Endothelial cell of umbilical vein (primary cell): ENCODE measurements at regions not wholly inside any gene's neighbourhood (a gene's known extent, or its start where the extent isn't known, plus 50 kb on each side); places are given as distances from the start of the nearest gene placed in this dataset.
A peak's percentile ranks its signal among the peaks of the same experiment; 100 is the strongest.

ENCODE experiments used
- BruUV-seq: library from RNA; stranded (reverse); fragments of 400-500 nt; replicated peaks from 2 replicates; lab custom pipeline; 2021; lab: Mats Ljungman, UMichigan
- CTCF ChIA-PET: fragments of 300-600, 350-600 bp; sonication (Branson Sonifier 250); formaldehyde crosslinking; loops from one replicate; lab custom pipeline; 2021; ENCODE audit warnings: antibody characterized with exemption, inconsistent platforms; lab: Charles Lee
- POLR2A ChIA-PET: fragments of 300-600, 350-600 bp; sonication (Branson Sonifier 250); formaldehyde crosslinking; loops from one replicate; lab custom pipeline; 2021; ENCODE audit warnings: antibody characterized with exemption, inconsistent platforms; lab: Charles Lee
- DNase-seq: peaks from one replicate; pipeline ENCODE4 v3.0.0-alpha.2; 2011; ENCODE audit warnings: low read depth, low spot score
- FAIRE-seq: peaks from 2 replicates; lab custom pipeline; 2011; peaks lifted over from hg19 to GRCh38; lab: Jason Lieb, UNC
- H2AFZ ChIP-seq: 2 replicates; pipeline ENCODE4 v1.6.0; 2012; ENCODE audit warnings: low read depth, low read length, control low read depth, inconsistent platforms
- H3K27ac ChIP-seq: 2 replicates; pipeline ENCODE4 v1.5.1; 2011; ENCODE audit warnings: low read depth, mild to moderate bottlenecking, control low read depth, low read length, moderate library complexity; ENCODE audit not compliant: insufficient read depth
- H3K27me3 ChIP-seq, 2 experiments: 2 replicates each; pipeline versions ENCODE4 v1.6.0 to v1.6.1; 2011; ENCODE audit warnings: low read length in 2 of 2, mixed read lengths in 1 of 2; ENCODE audit not compliant: control insufficient read depth in 2 of 2, insufficient read depth in 2 of 2
- H3K36me3 ChIP-seq, 2 experiments: 2 replicates in 1 of 2; 3 replicates in 1 of 2; pipeline ENCODE4 v1.5.1; 2011; ENCODE audit warnings: low read length in 2 of 2, mild to moderate bottlenecking in 1 of 2, moderate library complexity in 1 of 2; ENCODE audit not compliant: control insufficient read depth in 2 of 2, insufficient read depth in 2 of 2; ENCODE audit errors: extremely low read depth in 1 of 2
- H3K4me1 ChIP-seq: 3 replicates; pipeline ENCODE4 v1.5.1; 2011; ENCODE audit warnings: mild to moderate bottlenecking, low read length; ENCODE audit not compliant: control insufficient read depth, insufficient read depth; ENCODE audit errors: extremely low read depth
- H3K4me2 ChIP-seq: 2 replicates; pipeline ENCODE4 v1.6.1; 2011; ENCODE audit warnings: low read length, control low read depth, mixed read lengths; ENCODE audit not compliant: insufficient read depth
- H3K4me3 ChIP-seq, 3 experiments: fragments of 200-600 bp in 1 of 3; sonication (generic), shearing (Covaris generic) in 1 of 3; replicated peaks in 1 of 3; 2 replicates each; pipeline ENCODE4 v1.5.1; 2011 to 2016; ENCODE audit warnings: control low read depth in 3 of 3, low read length in 3 of 3, mild to moderate bottlenecking in 2 of 3, inconsistent platforms in 1 of 3, low read depth in 1 of 3, moderate library complexity in 1 of 3; ENCODE audit not compliant: insufficient read depth in 1 of 3
- H3K79me2 ChIP-seq: 2 replicates; pipeline ENCODE4 v1.6.0; 2012; ENCODE audit warnings: low read length, inconsistent platforms; ENCODE audit not compliant: control insufficient read depth, insufficient read depth
- H3K9ac ChIP-seq: replicated peaks from 2 replicates; pipeline ENCODE3; 2011; ENCODE audit warnings: low read length, control low read depth; ENCODE audit not compliant: insufficient read depth; ENCODE audit errors: extremely low read depth
- H3K9me1 ChIP-seq: replicated peaks from 3 replicates; pipeline ENCODE4 v1.6.0; 2011; ENCODE audit warnings: mild to moderate bottlenecking, low read length; ENCODE audit not compliant: control insufficient read depth, insufficient read depth; ENCODE audit errors: extremely low read depth
- H3K9me3 ChIP-seq: replicated peaks from 2 replicates; pipeline ENCODE4 v1.5.1; 2012; ENCODE audit warnings: low read length, inconsistent platforms; ENCODE audit not compliant: control insufficient read depth, insufficient read depth
- H4K20me1 ChIP-seq: replicated peaks from 2 replicates; pipeline ENCODE3; 2011; ENCODE audit warnings: mild to moderate bottlenecking, low read length; ENCODE audit not compliant: control insufficient read depth, insufficient read depth; ENCODE audit errors: extremely low read depth
- FOS ChIP-seq: IDR thresholded peaks from 2 replicates; pipeline ENCODE4 v1.6.1; 2011; ENCODE audit warnings: mild to moderate bottlenecking, low read length, moderate library complexity, borderline replicate concordance; ENCODE audit not compliant: insufficient read depth
- GATA2 ChIP-seq: IDR thresholded peaks from 2 replicates; pipeline ENCODE4 v1.7.0; 2011; ENCODE audit warnings: low read depth, mild to moderate bottlenecking, moderate library complexity, mixed read lengths, low read length; ENCODE audit not compliant: insufficient read length, insufficient read depth
- JUN ChIP-seq: IDR thresholded peaks from 2 replicates; pipeline ENCODE4 v1.6.1; 2011; ENCODE audit warnings: borderline replicate concordance, low read depth; ENCODE audit not compliant: insufficient read length, insufficient read depth
- MYC ChIP-seq: IDR thresholded peaks from one replicate; pipeline ENCODE4 v1.6.1; 2011; ENCODE audit warnings: mild to moderate bottlenecking, low read depth, low read length
- POLR2A ChIP-seq: IDR thresholded peaks from 2 replicates; pipeline ENCODE4 v1.6.1; 2012; ENCODE audit warnings: low read depth, mild to moderate bottlenecking, control low read depth, low read length
- POLR2AphosphoS5 ChIP-seq: IDR thresholded peaks from 2 replicates; pipeline ENCODE4 v1.6.1; 2012; ENCODE audit warnings: low read depth, mild to moderate bottlenecking, control low read depth, low read length, moderate library complexity; ENCODE audit not compliant: insufficient read depth
- dilution Hi-C: fragments of 300-500 bp; cut with MboI; formaldehyde crosslinking; loops from one replicate; pipeline ENCODE4 v1.15.0; 2019; ENCODE audit warnings: low sequenced_read_pairs; ENCODE audit not compliant: extremely low pct_ligation_motif_present
- intact Hi-C: fragments of 100-400 bp; cut with micrococcal nuclease; formaldehyde crosslinking; loops from one replicate; pipeline ENCODE4 v1.10.0; 2022

GRCh38 chr2:21763501-21763900 lies 639.7 kb downstream of the TDRD15 start:
- intact Hi-C loops: no loop called here
- TF ChIP-seq FOS (no peak), POLR2AphosphoS5 (no peak), POLR2A (no peak), JUN (no peak), GATA2 (no peak)
- Histone ChIP-seq H4K20me1 (no peaks in the 10 kb centered on the region), H3K4me2 (no peak overlapping the region), H3K79me2 (no peaks in the 10 kb centered on the region), H3K9me1 (no peaks in the 10 kb centered on the region), H3K9ac (no peak overlapping the region), H3K9me3 (no peaks in the 10 kb centered on the region), H3K4me1 (no peaks in the 10 kb centered on the region), H3K27me3 (no peaks in the 10 kb centered on the region), H3K4me3 (no peak overlapping the region), H2AFZ (no peak overlapping the region), H3K27ac (no peak overlapping the region), H3K36me3 (no peaks in the 10 kb centered on the region)
- CTCF ChIA-PET: no interaction called here
- FAIRE-seq: no peak
- dilution Hi-C loops: no loop called here
- POLR2A ChIA-PET: no interaction called here
- no TSS peak for BruUV-seq
- no peak for DNase-seq

GRCh38 chr2:21770787-21771186 lies 647.0 kb downstream of the TDRD15 start:
- H2AFZ ChIP-seq: no peak overlapping the region
- H3K27ac ChIP-seq: no peak overlapping the region
- peak; percentile 37 for DNase-seq
- no peak overlapping the region for H3K4me3 ChIP-seq
- intact Hi-C loops (no loop called here), dilution Hi-C loops (no loop called here)
- H3K4me1 ChIP-seq: peaks cover 9% of the 10 kb centered on the region
- H3K79me2 ChIP-seq: no peaks in the 10 kb centered on the region
- H3K4me2 ChIP-seq: no peak overlapping the region
- no TSS peak for BruUV-seq
- H3K9ac ChIP-seq: no peak overlapping the region
- FAIRE-seq: no peak
- H3K9me1 ChIP-seq: no peaks in the 10 kb centered on the region
- TF ChIP-seq MYC (no peak), POLR2AphosphoS5 (peak; percentile 18)
- ChIA-PET POLR2A (no interaction called here), CTCF (no interaction called here)
- H4K20me1 ChIP-seq: no peaks in the 10 kb centered on the region
- H3K9me3 ChIP-seq: no peaks in the 10 kb centered on the region
- H3K27me3 ChIP-seq: no peaks in the 10 kb centered on the region
- H3K36me3 ChIP-seq: no peaks in the 10 kb centered on the region
